GM18517 (cell line): ENCODE measurements at regions not wholly inside any gene's neighbourhood (a gene's known extent, or its start where the extent isn't known, plus 50 kb on each side); places are given as distances from the start of the nearest gene placed in this dataset.

ENCODE experiments used
- ATAC-seq: cut with Tn5 transposase; IDR thresholded peaks from one replicate; pipeline ENCODE4 v1.9.1; 2021; ENCODE audit warnings: mild to moderate bottlenecking, moderate library complexity; ENCODE audit not compliant: unreplicated experiment

- no peak for ATAC-seq
Observed at GRCh38 chr5:133696782-133697507, 84.6 kb upstream of the FSTL4 start.

- no peak for ATAC-seq
Observed at GRCh38 chr5:133696006-133696584, 83.8 kb upstream of the FSTL4 start.

- no peak for ATAC-seq
Observed at GRCh38 chr5:133694181-133694831, 82.0 kb upstream of the FSTL4 start.

GRCh38 chr5:133691448-133691847 lies 79.1 kb upstream of the FSTL4 start:
- ATAC-seq = no peak

- no peak for ATAC-seq
Observed at GRCh38 chr5:133690746-133691145, 78.4 kb upstream of the FSTL4 start.

GRCh38 chr5:133688391-133688790 lies 76.0 kb upstream of the FSTL4 start:
- ATAC-seq = no peak

- ATAC-seq = no peak
Observed at GRCh38 chr5:133687212-133688061, 75.1 kb upstream of the FSTL4 start.

- no peak for ATAC-seq
Observed at GRCh38 chr5:133686566-133686965, 74.2 kb upstream of the FSTL4 start.

- ATAC-seq = no peak
Observed at GRCh38 chr5:133685402-133686018, 73.2 kb upstream of the FSTL4 start.

GRCh38 chr5:133683646-133684596 lies 71.6 kb upstream of the FSTL4 start:
- ATAC-seq = no peak

- no peak for ATAC-seq
Observed at GRCh38 chr5:133682451-133682850, 70.1 kb upstream of the FSTL4 start.

- ATAC-seq = no peak
Observed at GRCh38 chr5:133681896-133682295, 69.6 kb upstream of the FSTL4 start.

GRCh38 chr5:133680830-133681565 lies 68.7 kb upstream of the FSTL4 start:
- no peak for ATAC-seq

- ATAC-seq = no peak
Observed at GRCh38 chr5:133679534-133679933, 67.2 kb upstream of the FSTL4 start.

- no peak for ATAC-seq
Observed at GRCh38 chr5:133675376-133676154, 63.2 kb upstream of the FSTL4 start.

GRCh38 chr5:133670336-133670735 lies 58.0 kb upstream of the FSTL4 start:
- ATAC-seq = no peak

- ATAC-seq = no peak
Observed at GRCh38 chr5:133669472-133669871, 57.1 kb upstream of the FSTL4 start.

- no peak for ATAC-seq
Observed at GRCh38 chr5:133668458-133668857, 56.1 kb upstream of the FSTL4 start.
